SK-N-DZ (cell line): ENCODE measurements at regions not wholly inside any gene's neighbourhood (a gene's known extent, or its start where the extent isn't known, plus 50 kb on each side); places are given as distances from the start of the nearest gene placed in this dataset.
A peak's percentile ranks its signal among the peaks of the same experiment; 100 is the strongest.
"Not testable (repeated sequence)": the region's sequence is repeated elsewhere in the genome, so short reads cannot be mapped to it uniquely, and the experiment has no call there.

Experiments
- DNase-seq: peaks from one replicate; pipeline ENCODE4 v3.0.0-alpha.2; 2015; ENCODE audit warnings: low spot score

GRCh38 chr12:112615196-112615595 lies 176.4 kb upstream of the RPH3A start:
- DNase-seq: no peak

GRCh38 chr12:112616469-112617152 lies 174.9 kb upstream of the RPH3A start:
- no peak for DNase-seq

GRCh38 chr12:112617153-112617505 lies 174.4 kb upstream of the RPH3A start:
- DNase-seq: no peak

GRCh38 chr12:112627851-112628250 lies 163.7 kb upstream of the RPH3A start:
- no peak for DNase-seq

GRCh38 chr12:112631974-112632373 lies 159.6 kb upstream of the RPH3A start:
- not testable (repeated sequence) for DNase-seq

GRCh38 chr12:112635036-112635435 lies 156.5 kb upstream of the RPH3A start:
- no peak for DNase-seq

GRCh38 chr12:112638420-112638819 lies 153.1 kb upstream of the RPH3A start:
- DNase-seq: no peak

- peak; percentile 13 for DNase-seq
These were observed 146.0 kb upstream of the RPH3A start for GRCh38 chr12:112645586-112645985.

GRCh38 chr12:112656141-112656540 lies 135.4 kb upstream of the RPH3A start:
- DNase-seq: no peak

- DNase-seq: no peak
These were observed 127.0 kb upstream of the RPH3A start for GRCh38 chr12:112664569-112664968.

GRCh38 chr12:112665958-112666357 lies 125.6 kb upstream of the RPH3A start:
- DNase-seq: no peak

GRCh38 chr12:112671564-112671963 lies 120.0 kb upstream of the RPH3A start:
- no peak for DNase-seq

GRCh38 chr12:112674539-112674938 lies 117.0 kb upstream of the RPH3A start:
- peak; percentile 11 for DNase-seq

- no peak for DNase-seq
These were observed 115.0 kb upstream of the RPH3A start for GRCh38 chr12:112676507-112676906.

GRCh38 chr12:112677050-112677765 lies 114.3 kb upstream of the RPH3A start:
- no peak for DNase-seq

- no peak for DNase-seq
These were observed 110.6 kb upstream of the RPH3A start for GRCh38 chr12:112680993-112681392.

GRCh38 chr12:112682586-112682985 lies 109.0 kb upstream of the RPH3A start:
- no peak for DNase-seq

- no peak for DNase-seq
These were observed 106.8 kb upstream of the RPH3A start for GRCh38 chr12:112684742-112685141.

GRCh38 chr12:112685321-112685720 lies 106.2 kb upstream of the RPH3A start:
- no peak for DNase-seq

- DNase-seq: no peak
These were observed 105.2 kb upstream of the RPH3A start for GRCh38 chr12:112686373-112686772.

GRCh38 chr12:112694065-112694464 lies 97.5 kb upstream of the RPH3A start:
- DNase-seq: no peak

GRCh38 chr12:112697441-112697840 lies 94.1 kb upstream of the RPH3A start:
- DNase-seq: not testable (repeated sequence)

GRCh38 chr12:112705037-112705632 lies 86.4 kb upstream of the RPH3A start:
- no peak for DNase-seq
